Ectodermal cell (in vitro differentiated cells): ENCODE measurements at regions not wholly inside any gene's neighbourhood (a gene's known extent, or its start where the extent isn't known, plus 50 kb on each side); places are given as distances from the start of the nearest gene placed in this dataset.

Experiments used
- H3K27ac ChIP-seq: 2 replicates; pipeline ENCODE4 v1.7.0; 2013; ENCODE audit warnings: mild to moderate bottlenecking, low read depth, low read length; ENCODE audit not compliant: insufficient read depth, poor library complexity, severe bottlenecking
- H3K27me3 ChIP-seq: 2 replicates; pipeline ENCODE4 v1.7.0; 2013; ENCODE audit warnings: mild to moderate bottlenecking, low read length; ENCODE audit not compliant: insufficient read depth, control insufficient read depth, poor library complexity, severe bottlenecking
- H3K36me3 ChIP-seq: one replicate; pipeline ENCODE4 v1.7.0; 2013; ENCODE audit warnings: low read length; ENCODE audit not compliant: control insufficient read depth, insufficient read depth
- H3K4me1 ChIP-seq: one replicate; pipeline ENCODE4 v1.7.0; 2013; ENCODE audit warnings: low read length; ENCODE audit not compliant: control insufficient read depth, insufficient read depth
- H3K4me3 ChIP-seq: 2 replicates; pipeline ENCODE4 v1.7.0; 2013; ENCODE audit warnings: low read depth, low read length, control low read depth; ENCODE audit not compliant: insufficient read depth
- H3K9me3 ChIP-seq: 2 replicates; pipeline ENCODE4 v1.7.0; 2013; ENCODE audit warnings: mild to moderate bottlenecking, low read length, moderate library complexity; ENCODE audit not compliant: control insufficient read depth
- WGBS, 2 experiments: methylation state at CpG; one replicate each; pipeline ENCODE4 v1.1.7; 2013; ENCODE audit warnings: missing lambda C conversion rate in 2 of 2; 5-methylcytosine and 5-hydroxymethylcytosine counted together

DNA sequence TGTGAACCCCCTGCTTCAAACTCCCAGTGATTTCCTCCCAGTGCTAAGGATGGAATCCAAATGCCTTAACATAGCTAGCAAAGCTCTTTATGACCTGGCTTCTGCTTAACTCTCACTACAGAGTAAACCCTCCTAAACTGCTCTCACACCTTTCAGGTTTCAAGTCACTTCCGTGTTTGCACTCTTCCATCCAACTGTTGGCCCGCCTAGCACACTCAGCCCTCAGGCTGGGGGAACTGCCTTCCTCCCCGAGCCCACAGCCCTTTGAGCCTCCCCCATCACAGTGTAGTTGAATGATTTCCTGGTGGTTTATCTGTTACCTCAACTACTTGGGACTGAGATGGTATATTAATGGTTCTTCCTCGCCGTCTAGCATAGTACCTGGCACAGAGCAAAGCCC, 342.5 kb downstream of the NPIPA8 start:
- WGBS, 2 experiments = 87 to 90% methylated on average over 5 of the region's 5 CpGs

DNA sequence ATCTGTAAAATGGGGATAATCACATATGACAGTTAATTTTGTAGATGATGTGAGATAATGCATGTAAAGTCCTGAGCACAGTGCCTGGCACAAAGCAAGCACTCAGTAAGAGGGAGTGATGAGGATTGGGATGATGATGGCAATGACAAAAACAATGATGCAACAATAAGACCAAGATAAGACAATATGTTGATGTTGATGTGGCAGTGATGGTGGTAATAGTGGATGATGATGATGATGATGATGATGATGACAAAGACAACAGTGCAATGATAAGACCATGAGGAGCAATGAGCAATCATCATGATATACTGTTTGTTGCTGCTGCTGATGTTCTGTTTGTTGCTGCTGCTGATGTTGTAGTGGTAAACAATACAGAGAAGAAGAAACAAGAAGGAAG, 344.1 kb downstream of the NPIPA8 start:
- H3K27me3 ChIP-seq = no peaks in the 10 kb centered on the region
- no peak overlapping the region for H3K4me3 ChIP-seq
- no peaks in the 10 kb centered on the region for H3K36me3 ChIP-seq
- no peaks in the 10 kb centered on the region for H3K4me1 ChIP-seq
- H3K27ac ChIP-seq = no peak overlapping the region
- no peaks in the 10 kb centered on the region for H3K9me3 ChIP-seq

More for the DNA sequence above, 342.5 kb downstream of the NPIPA8 start:
- no peaks in the 10 kb centered on the region for H3K4me1 ChIP-seq
- H3K4me3 ChIP-seq = no peak overlapping the region
- no peaks in the 10 kb centered on the region for H3K9me3 ChIP-seq
- no peaks in the 10 kb centered on the region for H3K36me3 ChIP-seq
- H3K27ac ChIP-seq = no peak overlapping the region
- H3K27me3 ChIP-seq = no peaks in the 10 kb centered on the region

DNA sequence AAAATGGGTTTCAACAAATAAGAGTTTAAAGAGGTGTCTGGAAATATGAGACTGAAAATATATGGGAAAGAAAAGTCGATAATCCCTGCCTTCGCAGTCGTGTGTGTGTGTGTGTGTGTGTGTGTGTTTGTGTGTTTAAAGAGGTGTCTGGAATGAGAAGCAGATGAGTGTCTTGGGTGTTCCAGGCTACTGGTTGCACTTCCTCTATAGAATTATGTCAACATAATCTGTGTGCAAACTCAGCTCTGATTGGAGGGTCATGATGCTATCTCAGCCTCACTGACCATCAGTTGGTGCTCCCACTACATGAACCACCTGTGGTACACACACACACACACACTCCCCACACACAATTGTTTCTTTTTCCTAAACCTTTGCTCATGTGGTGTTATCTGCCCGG, 347.3 kb downstream of the NPIPA8 start:
- H3K4me3 ChIP-seq = no peak overlapping the region
- H3K36me3 ChIP-seq = no peaks in the 10 kb centered on the region
- no peak overlapping the region for H3K27ac ChIP-seq
- WGBS, 2 experiments = 93 to 94% methylated on average over 4 of the region's 4 CpGs
- no peaks in the 10 kb centered on the region for H3K9me3 ChIP-seq
- no peaks in the 10 kb centered on the region for H3K4me1 ChIP-seq
- H3K27me3 ChIP-seq = no peaks in the 10 kb centered on the region

DNA sequence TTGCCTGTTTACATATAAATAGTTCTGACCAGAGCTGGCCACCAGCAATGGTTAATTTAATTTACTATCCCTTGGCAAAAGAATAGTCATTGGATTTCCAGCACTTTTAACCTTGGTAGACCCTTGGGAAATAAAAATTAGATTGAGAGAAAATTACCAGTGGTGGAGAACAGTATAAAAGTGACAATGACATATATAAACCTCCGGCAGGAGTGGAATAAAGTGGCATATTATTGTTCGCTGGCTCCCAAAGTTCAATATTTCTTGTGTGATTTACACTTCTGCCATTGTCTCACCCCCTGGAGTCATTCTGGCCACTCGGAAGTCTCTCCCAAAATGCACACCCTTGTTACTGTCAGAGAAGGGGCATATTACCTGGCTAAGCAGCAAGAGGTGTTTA, 347.7 kb downstream of the NPIPA8 start:
- H3K9me3 ChIP-seq = no peaks in the 10 kb centered on the region
- no peak overlapping the region for H3K4me3 ChIP-seq
- H3K27me3 ChIP-seq = no peaks in the 10 kb centered on the region
- no peak overlapping the region for H3K27ac ChIP-seq
- H3K4me1 ChIP-seq = no peaks in the 10 kb centered on the region
- WGBS, 2 experiments = 91 to 100% methylated on average over 3 of the region's 3 CpGs
- no peaks in the 10 kb centered on the region for H3K36me3 ChIP-seq

DNA sequence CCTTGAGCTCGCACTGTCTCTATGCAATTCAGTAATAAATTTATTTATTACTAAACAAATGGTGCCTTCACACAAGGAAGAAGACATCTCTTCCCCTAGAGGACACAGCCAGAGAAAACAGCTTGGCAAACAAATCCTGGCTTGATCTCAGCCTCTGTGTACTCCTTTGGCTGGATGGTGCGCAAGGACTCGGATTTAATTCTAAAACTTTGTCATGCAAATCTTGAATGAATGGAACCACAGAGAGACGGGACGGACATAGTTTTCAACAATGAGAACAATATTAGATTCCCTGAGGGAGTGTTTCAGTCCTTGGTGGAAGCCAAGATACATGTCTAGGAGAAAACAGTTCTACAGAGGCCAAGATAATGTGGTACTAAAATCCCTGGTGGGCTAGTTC, 349.5 kb downstream of the NPIPA8 start:
- WGBS, 2 experiments = 91 to 94% methylated on average over 5 of the region's 5 CpGs
- no peaks in the 10 kb centered on the region for H3K36me3 ChIP-seq
- no peak overlapping the region for H3K27ac ChIP-seq
- H3K9me3 ChIP-seq = no peaks in the 10 kb centered on the region
- H3K4me3 ChIP-seq = no peak overlapping the region
- no peaks in the 10 kb centered on the region for H3K4me1 ChIP-seq
- H3K27me3 ChIP-seq = no peaks in the 10 kb centered on the region

DNA sequence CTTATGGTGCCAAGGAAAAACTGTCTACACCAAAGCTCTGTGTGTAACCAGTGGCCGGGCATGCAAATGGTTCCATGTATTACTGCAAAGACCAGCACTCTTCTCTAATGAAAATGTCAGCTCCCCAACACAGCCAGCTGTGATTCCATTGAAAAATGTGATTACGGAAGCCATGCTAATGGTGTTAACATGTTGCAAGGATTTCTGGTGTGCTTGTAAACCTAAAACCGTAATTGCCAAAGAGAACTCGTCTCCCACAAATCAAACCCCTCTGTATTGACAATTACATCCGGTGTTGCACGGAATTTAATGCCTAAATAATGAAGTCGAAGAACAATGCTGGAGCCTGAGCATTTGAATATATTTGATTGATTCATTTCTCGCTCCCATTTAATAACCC, 351.7 kb downstream of the NPIPA8 start:
- WGBS, 2 experiments = 95 to 98% methylated on average over 8 of the region's 8 CpGs
- Histone ChIP-seq H3K4me3 (no peak overlapping the region), H3K36me3 (no peaks in the 10 kb centered on the region), H3K27ac (no peak overlapping the region), H3K27me3 (no peaks in the 10 kb centered on the region), H3K4me1 (no peaks in the 10 kb centered on the region), H3K9me3 (no peaks in the 10 kb centered on the region)

DNA sequence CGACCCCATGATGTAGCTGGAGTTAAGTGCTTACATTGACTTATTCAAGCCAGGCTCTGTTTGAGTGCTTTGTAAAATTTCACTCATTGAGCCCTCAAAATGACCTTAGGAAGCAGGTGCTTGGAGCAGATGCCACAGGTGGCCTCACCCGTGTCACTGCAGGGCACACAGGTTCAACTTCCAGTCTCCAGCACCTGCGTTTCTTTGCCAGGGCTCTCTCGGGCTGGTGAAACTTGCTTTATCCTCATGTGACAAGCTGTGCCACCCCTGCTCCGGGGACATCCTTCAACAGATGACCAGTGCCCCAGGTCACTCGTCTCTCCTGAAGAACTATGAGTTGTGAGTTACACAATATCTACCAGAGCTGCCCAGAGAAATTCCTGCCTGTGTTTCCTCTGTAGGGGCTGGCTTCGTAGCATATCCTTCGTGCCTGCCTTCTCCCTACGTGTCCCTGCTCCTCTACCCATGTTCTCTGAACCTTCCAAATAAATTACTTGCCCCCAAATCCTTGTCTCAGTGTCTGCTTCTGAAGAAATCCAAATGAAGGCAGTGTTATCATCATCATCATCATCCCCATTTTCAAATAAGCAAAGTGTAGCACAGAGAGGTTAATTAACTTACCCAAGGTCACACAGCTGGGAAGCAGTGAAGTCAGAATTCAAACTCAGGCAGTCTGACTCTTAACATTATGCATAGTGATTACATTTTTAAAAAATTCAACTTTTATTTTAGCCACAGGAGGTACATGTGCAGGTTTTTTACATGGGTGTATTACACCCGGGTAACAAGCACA, 352.5 kb downstream of the NPIPA8 start:
- no peaks in the 10 kb centered on the region for H3K9me3 ChIP-seq
- H3K36me3 ChIP-seq = no peaks in the 10 kb centered on the region
- H3K27ac ChIP-seq = no peak overlapping the region
- WGBS, 2 experiments = 94% methylated on average over 10 of the region's 10 CpGs
- no peak overlapping the region for H3K4me3 ChIP-seq
- H3K4me1 ChIP-seq = no peaks in the 10 kb centered on the region
- no peaks in the 10 kb centered on the region for H3K27me3 ChIP-seq

DNA sequence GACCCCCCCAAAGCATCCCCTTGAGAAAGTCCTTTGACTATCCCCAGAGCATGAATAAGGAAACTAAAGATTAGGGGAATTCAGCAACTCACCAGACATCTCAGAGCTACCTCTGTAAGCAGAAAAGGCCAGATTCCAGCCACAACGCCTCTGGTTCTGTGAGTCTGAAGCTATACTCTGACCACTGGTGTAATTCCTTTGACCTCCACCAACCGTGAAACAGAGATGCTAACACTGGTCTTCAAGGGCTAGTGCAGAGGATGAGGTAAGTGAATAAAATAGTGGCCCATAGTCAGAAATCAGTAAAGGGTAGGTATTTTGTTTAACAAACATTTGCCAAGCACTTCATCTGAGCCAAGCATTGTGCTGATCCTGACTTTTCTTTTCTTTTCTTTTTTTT, 353.4 kb downstream of the NPIPA8 start:
- H3K4me3 ChIP-seq = no peak overlapping the region
- H3K4me1 ChIP-seq = no peaks in the 10 kb centered on the region
- 92% methylated on average over 2 of the region's 2 CpGs for WGBS, 2 experiments
- H3K27me3 ChIP-seq = no peaks in the 10 kb centered on the region
- no peaks in the 10 kb centered on the region for H3K36me3 ChIP-seq
- H3K9me3 ChIP-seq = no peaks in the 10 kb centered on the region
- H3K27ac ChIP-seq = no peak overlapping the region

DNA sequence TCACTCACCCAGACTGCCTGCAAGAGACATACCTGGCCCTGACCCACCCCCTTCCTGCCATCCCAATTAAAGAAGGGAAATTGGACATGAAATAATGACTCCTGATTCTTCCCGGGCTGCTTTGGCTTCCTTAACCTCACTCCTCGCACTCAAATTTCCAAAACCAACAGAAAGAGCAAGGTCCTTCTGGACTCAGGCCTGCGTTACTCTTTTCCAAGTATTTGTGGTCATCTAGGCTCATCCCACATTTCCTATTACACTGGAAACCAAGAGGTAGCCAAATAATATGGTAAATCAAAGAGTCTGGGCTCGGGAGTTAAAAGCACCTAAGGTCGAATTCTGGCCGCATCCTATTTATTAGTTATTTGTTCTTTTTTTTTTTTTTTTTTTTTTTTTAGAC, 359.3 kb downstream of the NPIPA8 start:
- Histone ChIP-seq H3K36me3 (no peaks in the 10 kb centered on the region), H3K4me3 (no peak overlapping the region), H3K4me1 (no peaks in the 10 kb centered on the region), H3K27ac (no peak overlapping the region), H3K9me3 (no peaks in the 10 kb centered on the region), H3K27me3 (no peaks in the 10 kb centered on the region)
- 91 to 93% methylated on average over 5 to 6 of the region's 6 CpGs for WGBS, 2 experiments

DNA sequence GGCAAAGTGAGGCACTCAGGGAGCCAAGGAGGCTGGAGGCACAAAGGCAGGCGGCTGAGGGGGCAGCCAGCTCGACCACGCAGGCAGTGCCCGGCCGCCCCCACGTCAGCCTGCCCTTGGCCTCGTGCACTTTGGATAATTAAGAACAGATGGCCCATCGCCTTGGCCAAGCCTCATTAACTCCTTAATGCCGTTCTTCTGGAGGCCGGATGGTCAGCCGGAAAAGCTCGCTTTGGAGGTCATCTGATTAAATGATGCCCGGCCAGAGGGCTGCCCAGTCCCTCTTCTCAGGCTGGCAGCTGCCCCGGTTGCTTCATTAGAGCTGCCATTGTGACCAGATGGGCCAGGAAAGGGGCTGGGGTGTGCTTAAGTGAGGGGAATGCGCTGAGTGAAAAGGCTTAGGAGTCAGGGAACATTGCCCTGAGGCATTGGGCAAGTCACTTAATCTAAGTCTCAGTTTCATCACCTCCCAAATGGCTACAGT, 364.0 kb downstream of the NPIPA8 start:
- 95% methylated on average over 15 of the region's 15 CpGs for WGBS, 2 experiments
- no peak overlapping the region for H3K27ac ChIP-seq
- no peak overlapping the region for H3K4me3 ChIP-seq
- no peaks in the 10 kb centered on the region for H3K4me1 ChIP-seq
- H3K36me3 ChIP-seq = no peaks in the 10 kb centered on the region
- no peaks in the 10 kb centered on the region for H3K9me3 ChIP-seq
- no peaks in the 10 kb centered on the region for H3K27me3 ChIP-seq
